KMS-11 (cell line): ENCODE measurements at regions not wholly inside any gene's neighbourhood (a gene's known extent, or its start where the extent isn't known, plus 50 kb on each side); places are given as distances from the start of the nearest gene placed in this dataset.

Experiments used
- H2AFZ ChIP-seq: fragments of 200-600 bp; sonication (generic); 2 replicates; pipeline ENCODE4 v1.6.1; 2016; ENCODE audit warnings: antibody characterized with exemption, mixed run types, low read depth
- H3K27ac ChIP-seq: fragments of 200-600 bp; sonication (generic); 2 replicates; pipeline ENCODE4 v1.6.1; 2016; ENCODE audit warnings: mild to moderate bottlenecking, mixed run types
- H3K27me3 ChIP-seq: fragments of 200-600 bp; sonication (generic); 2 replicates; pipeline ENCODE4 v1.6.1; 2017; ENCODE audit warnings: mild to moderate bottlenecking, low read depth, mixed run types, moderate library complexity; ENCODE audit not compliant: insufficient read depth
- H3K36me3 ChIP-seq: fragments of 200-600 bp; sonication (generic); 2 replicates; pipeline ENCODE4 v1.6.1; 2017; ENCODE audit warnings: mild to moderate bottlenecking, mixed run types; ENCODE audit not compliant: insufficient read depth
- H3K4me1 ChIP-seq: fragments of 200-600 bp; sonication (generic); 2 replicates; pipeline ENCODE4 v1.6.1; 2016; ENCODE audit warnings: mild to moderate bottlenecking, low read depth, mixed run types; ENCODE audit not compliant: poor library complexity, severe bottlenecking
- H3K4me2 ChIP-seq: fragments of 200-600 bp; sonication (generic); 2 replicates; pipeline ENCODE4 v1.7.0; 2016; ENCODE audit warnings: mild to moderate bottlenecking, mixed run types
- H3K4me3 ChIP-seq: fragments of 200-600 bp; sonication (generic); IDR thresholded peaks from 2 replicates; pipeline ENCODE4 v1.6.1; 2017; ENCODE audit warnings: low read depth, low read length, mixed read lengths; ENCODE audit not compliant: insufficient read depth
- H3K79me2 ChIP-seq: fragments of 200-600 bp; sonication (generic); 2 replicates; pipeline ENCODE4 v1.6.1; 2016; ENCODE audit warnings: low read depth, mixed run types; ENCODE audit not compliant: insufficient read depth
- H3K9ac ChIP-seq: fragments of 200-600 bp; sonication (generic); 2 replicates; pipeline ENCODE4 v1.6.1; 2016; ENCODE audit warnings: mild to moderate bottlenecking, mixed run types
- H4K20me1 ChIP-seq: fragments of 200-600 bp; sonication (generic); 2 replicates; pipeline ENCODE4 v1.6.1; 2016; ENCODE audit warnings: mild to moderate bottlenecking, mixed run types; ENCODE audit not compliant: insufficient read depth
- CTCF ChIP-seq: fragments of 200-600 bp; sonication (generic); conservative IDR thresholded peaks from 2 replicates; pipeline ENCODE4 v1.6.1; 2017; ENCODE audit warnings: low read depth, mild to moderate bottlenecking, antibody characterized with exemption, low read length, moderate library complexity, mixed read lengths

DNA sequence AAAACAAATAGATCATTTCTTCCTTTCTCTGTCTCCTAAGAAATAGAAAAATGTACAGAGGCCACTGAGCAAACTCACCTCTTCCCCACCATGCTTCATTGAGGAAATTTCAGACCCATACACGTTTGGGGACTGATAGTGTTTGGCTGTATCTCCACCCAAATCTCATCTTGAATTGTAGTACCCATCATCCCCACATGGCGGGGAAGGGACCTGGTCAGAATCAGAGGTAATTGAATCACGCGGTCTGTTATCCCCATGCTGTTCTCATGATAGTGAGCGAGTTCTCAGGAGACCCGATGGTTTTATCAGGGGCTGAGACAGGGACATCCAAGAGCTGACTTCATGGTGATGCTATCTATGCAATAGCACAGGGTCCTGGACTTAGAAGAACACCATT is 1655.8 kb downstream of the MAT2B start:
- Histone ChIP-seq H3K9ac (no peak overlapping the region), H3K79me2 (no peaks in the 10 kb centered on the region), H2AFZ (no peak overlapping the region), H3K4me2 (no peak overlapping the region), H3K4me3 (no peak overlapping the region), H3K27ac (no peak overlapping the region), H3K27me3 (no peaks in the 10 kb centered on the region), H3K36me3 (no peaks in the 10 kb centered on the region), H3K4me1 (no peaks in the 10 kb centered on the region), H4K20me1 (no peaks in the 10 kb centered on the region)
- no peak for TF ChIP-seq CTCF

DNA sequence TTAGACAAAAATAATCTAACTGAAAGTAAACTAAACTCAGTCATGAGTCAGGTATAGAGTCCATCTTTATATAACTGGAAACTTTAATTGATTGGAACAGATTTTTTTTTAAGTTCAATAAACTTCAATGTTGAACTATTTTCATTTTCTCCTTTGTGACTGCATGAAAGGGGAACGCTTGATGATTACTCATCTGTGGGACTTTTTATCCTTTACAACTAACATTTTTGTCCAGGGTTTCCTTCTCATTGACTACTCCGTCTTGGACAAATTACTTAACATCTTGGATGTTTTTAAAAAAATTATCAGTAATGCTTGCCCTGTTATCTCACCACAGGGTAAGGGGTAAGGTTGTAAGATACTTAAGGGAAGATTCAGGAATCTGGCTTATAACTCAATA is 1658.4 kb downstream of the MAT2B start:
- Histone ChIP-seq H3K27me3 (no peaks in the 10 kb centered on the region), H3K36me3 (no peaks in the 10 kb centered on the region), H3K4me3 (no peak overlapping the region), H3K4me1 (no peaks in the 10 kb centered on the region), H3K9ac (no peak overlapping the region), H3K79me2 (no peaks in the 10 kb centered on the region), H3K27ac (no peak overlapping the region), H3K4me2 (no peak overlapping the region), H4K20me1 (no peaks in the 10 kb centered on the region), H2AFZ (no peak overlapping the region)
- TF ChIP-seq CTCF: no peak

DNA sequence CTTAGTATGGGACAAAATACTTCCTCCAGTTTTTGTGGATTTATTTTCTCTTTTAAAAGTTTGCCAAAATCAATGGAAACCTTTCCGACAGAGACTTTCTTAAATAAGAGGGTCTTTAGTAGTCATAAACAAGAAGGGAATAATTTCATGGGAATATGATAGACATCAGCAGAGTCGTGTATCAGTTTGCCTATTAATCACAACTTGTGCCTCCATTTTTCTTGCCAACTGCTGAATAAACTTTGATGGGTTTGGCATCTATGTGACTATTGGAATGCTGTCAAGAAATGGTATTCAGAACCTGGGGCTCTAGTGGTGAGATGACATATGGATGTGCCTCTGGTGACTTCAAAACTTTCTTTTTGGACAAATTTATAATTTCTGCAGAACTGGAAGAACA is 1668.2 kb downstream of the MAT2B start:
- no peaks in the 10 kb centered on the region for H4K20me1 ChIP-seq
- H3K27ac ChIP-seq: no peak overlapping the region
- no peak overlapping the region for H3K9ac ChIP-seq
- no peaks in the 10 kb centered on the region for H3K27me3 ChIP-seq
- H3K79me2 ChIP-seq: no peaks in the 10 kb centered on the region
- no peaks in the 10 kb centered on the region for H3K36me3 ChIP-seq
- H2AFZ ChIP-seq: no peak overlapping the region
- H3K4me2 ChIP-seq: no peak overlapping the region
- TF ChIP-seq CTCF: no peak
- H3K4me1 ChIP-seq: no peaks in the 10 kb centered on the region
- no peak overlapping the region for H3K4me3 ChIP-seq

- H3K36me3 ChIP-seq: no peaks in the 10 kb centered on the region
- H2AFZ ChIP-seq: no peak overlapping the region
- no peaks in the 10 kb centered on the region for H4K20me1 ChIP-seq
- no peak for TF ChIP-seq CTCF
- H3K9ac ChIP-seq: no peak overlapping the region
- no peaks in the 10 kb centered on the region for H3K79me2 ChIP-seq
- no peak overlapping the region for H3K4me3 ChIP-seq
- H3K4me1 ChIP-seq: no peaks in the 10 kb centered on the region
- H3K4me2 ChIP-seq: no peak overlapping the region
- H3K27ac ChIP-seq: no peak overlapping the region
- H3K27me3 ChIP-seq: no peaks in the 10 kb centered on the region
Measured at GRCh38 chr5:165175041-165175440, 1669.6 kb downstream of the MAT2B start.

DNA sequence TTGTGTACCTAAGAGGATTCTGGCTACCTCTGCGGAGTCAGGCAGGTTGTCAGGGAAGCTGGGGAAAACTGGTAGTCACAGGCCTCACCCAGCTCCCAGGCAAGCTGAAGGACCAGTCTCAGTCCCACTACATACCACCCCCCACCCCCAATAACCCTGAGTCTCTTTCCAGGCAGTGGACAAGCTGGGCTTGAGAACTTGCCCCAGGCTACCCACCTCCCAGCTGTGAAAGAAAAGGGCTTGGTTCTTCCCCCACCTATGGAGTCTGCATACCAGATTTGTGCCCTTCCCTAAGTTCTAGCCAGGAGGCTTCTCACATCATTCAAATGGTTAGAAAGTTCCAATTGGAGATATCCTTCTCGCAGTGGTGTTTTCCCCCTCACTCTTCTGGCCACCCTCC is 1678.8 kb downstream of the MAT2B start:
- no peak overlapping the region for H3K9ac ChIP-seq
- no peaks in the 10 kb centered on the region for H4K20me1 ChIP-seq
- H3K36me3 ChIP-seq: no peaks in the 10 kb centered on the region
- no peak overlapping the region for H2AFZ ChIP-seq
- no peak overlapping the region for H3K27ac ChIP-seq
- H3K4me3 ChIP-seq: no peak overlapping the region
- TF ChIP-seq CTCF: no peak
- H3K27me3 ChIP-seq: no peaks in the 10 kb centered on the region
- H3K79me2 ChIP-seq: no peaks in the 10 kb centered on the region
- no peaks in the 10 kb centered on the region for H3K4me1 ChIP-seq
- H3K4me2 ChIP-seq: no peak overlapping the region
